WTC11 (cell line): ENCODE measurements at regions not wholly inside any gene's neighbourhood (a gene's known extent, or its start where the extent isn't known, plus 50 kb on each side); places are given as distances from the start of the nearest gene placed in this dataset.
"Not testable (repeated sequence)": the region's sequence is repeated elsewhere in the genome, so short reads cannot be mapped to it uniquely, and the experiment has no call there.

ENCODE experiments used
- ATAC-seq: fragments of 200-7000 bp; cut with Tn5 transposase; 2 replicates; pipeline ENCODE4 v1.10.0; 2021; ENCODE audit warnings: mild to moderate bottlenecking, moderate library complexity
- CTCF ChIA-PET: fragments of 300-600 bp; sonication (Branson Sonifier 250); formaldehyde crosslinking; loops from one replicate; lab custom pipeline; 2021; ENCODE audit warnings: antibody characterized with exemption; lab: Charles Lee
- POLR2A ChIA-PET: fragments of 350-600 bp; sonication (Branson Sonifier 250); formaldehyde crosslinking; loops from one replicate; lab custom pipeline; 2021; ENCODE audit warnings: antibody characterized with exemption; lab: Charles Lee
- DNase-seq: peaks from one replicate; pipeline ENCODE4 v3.0.0; 2021; ENCODE audit warnings: low spot score
- H3K27ac Mint-ChIP-seq: 2 replicates; pipeline ENCODE4 v1.8.0; 2021; ENCODE audit warnings: mixed read lengths
- H3K27me3 Mint-ChIP-seq: 2 replicates; pipeline ENCODE4 v1.8.0; 2021; ENCODE audit warnings: low read depth, mild to moderate bottlenecking, moderate library complexity, mixed read lengths
- H3K36me3 Mint-ChIP-seq: 2 replicates; pipeline ENCODE4 v1.8.0; 2021; ENCODE audit warnings: mixed read lengths
- H3K4me1 Mint-ChIP-seq: 2 replicates; pipeline ENCODE4 v1.8.0; 2022; ENCODE audit warnings: mixed read lengths
- H3K4me3 Mint-ChIP-seq: 2 replicates; pipeline ENCODE4 v1.8.0; 2021; ENCODE audit warnings: mild to moderate bottlenecking, moderate library complexity, mixed read lengths
- H3K9me3 Mint-ChIP-seq: 2 replicates; pipeline ENCODE4 v1.8.0; 2021; ENCODE audit warnings: mixed read lengths
- CREM ChIP-seq: sonication (generic); formaldehyde crosslinking; IDR thresholded peaks from 2 replicates; pipeline ENCODE4 v1.8.1; 2022; ENCODE audit warnings: mild to moderate bottlenecking, missing genetic modification reagents, moderate library complexity
- ELF4 ChIP-seq: sonication (generic); formaldehyde crosslinking; IDR thresholded peaks from 2 replicates; pipeline ENCODE4 v1.8.1; 2022; ENCODE audit warnings: low read depth, mild to moderate bottlenecking, moderate library complexity, missing genetic modification reagents
- GABPB1 ChIP-seq: sonication (generic); formaldehyde crosslinking; IDR thresholded peaks from 2 replicates; pipeline ENCODE4 v1.8.1; 2023; ENCODE audit warnings: mild to moderate bottlenecking, missing genetic modification reagents
- IRF2 ChIP-seq: sonication (generic); formaldehyde crosslinking; IDR thresholded peaks from 2 replicates; pipeline ENCODE4 v1.8.0; 2022; ENCODE audit warnings: low read depth, missing genetic modification reagents, borderline replicate concordance
- MXD4 ChIP-seq: fragments of 250-450 bp; sonication (Bioruptor Pico); IDR thresholded peaks from 2 replicates; pipeline ENCODE4 v1.8.0; 2021; ENCODE audit warnings: mild to moderate bottlenecking, moderate library complexity, borderline replicate concordance
- NFYB ChIP-seq: sonication (generic); formaldehyde crosslinking; conservative IDR thresholded peaks from 2 replicates; pipeline ENCODE4 v1.8.0; 2022; ENCODE audit warnings: low read depth, missing genetic modification reagents
- SMAD3 ChIP-seq: sonication (generic); formaldehyde crosslinking; IDR thresholded peaks from 2 replicates; pipeline ENCODE4 v1.8.0; 2022; ENCODE audit warnings: missing genetic modification reagents, mild to moderate bottlenecking, borderline replicate concordance
- ZNF138 ChIP-seq: sonication (generic); formaldehyde crosslinking; conservative IDR thresholded peaks from 2 replicates; pipeline ENCODE4 v1.8.1; 2022; ENCODE audit warnings: mild to moderate bottlenecking, moderate library complexity, missing genetic modification reagents
- ZNF263 ChIP-seq: sonication (generic); formaldehyde crosslinking; IDR thresholded peaks from 2 replicates; pipeline ENCODE4 v1.8.1; 2022; ENCODE audit warnings: low read depth, mild to moderate bottlenecking, moderate library complexity, missing genetic modification reagents
- ZNF396 ChIP-seq: fragments of 250-450 bp; sonication (Bioruptor Pico); IDR thresholded peaks from 2 replicates; pipeline ENCODE4 v1.8.0; 2021; ENCODE audit warnings: mild to moderate bottlenecking, moderate library complexity, borderline replicate concordance
- ZNF416 ChIP-seq: fragments of 250-450 bp; sonication (Bioruptor Pico); IDR thresholded peaks from 2 replicates; pipeline ENCODE4 v1.9.0; 2021; ENCODE audit warnings: mild to moderate bottlenecking, inconsistent platforms
- TF ChIP-seq, protein P1 (sequence below): sonication (generic); formaldehyde crosslinking; IDR thresholded peaks from 2 replicates; pipeline ENCODE4 v1.8.1; 2022; ENCODE audit warnings: low read depth, mild to moderate bottlenecking, moderate library complexity, missing genetic modification reagents, borderline replicate concordance
- TF ChIP-seq, protein P2 (sequence below): sonication (generic); formaldehyde crosslinking; conservative IDR thresholded peaks from 2 replicates; pipeline ENCODE4 v1.8.1; 2023; ENCODE audit warnings: mild to moderate bottlenecking, low read depth, missing genetic modification reagents, moderate library complexity
- TF ChIP-seq, protein P3 (sequence below): fragments of 250-450 bp; sonication (Bioruptor Pico); IDR thresholded peaks from 2 replicates; pipeline ENCODE4 v1.9.0; 2021; ENCODE audit warnings: mild to moderate bottlenecking

DNA sequence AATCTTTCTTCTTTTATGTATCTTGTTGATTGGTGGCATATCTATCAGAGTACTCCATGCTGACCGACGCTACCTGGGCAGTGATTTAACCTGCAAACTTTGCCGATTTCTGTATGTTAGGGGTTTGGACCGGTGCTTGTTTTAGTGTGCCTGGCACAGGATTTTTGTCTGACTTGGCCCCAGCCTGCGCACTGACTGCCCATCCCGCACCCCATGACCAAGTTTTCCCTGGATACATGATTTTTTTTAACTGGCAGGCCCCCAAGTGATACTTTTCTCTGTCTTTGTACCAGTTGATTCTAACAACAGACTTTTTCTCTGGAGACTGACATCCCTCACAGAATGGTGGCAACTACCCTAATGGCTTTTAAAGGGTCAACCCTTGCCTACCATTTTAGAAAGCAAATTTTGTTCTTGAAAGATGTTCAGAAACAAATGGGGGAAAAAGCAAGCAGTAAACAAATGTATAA, 69.0 kb upstream of the C1QTNF9B start:
- no peak for DNase-seq
- Mint-ChIP-seq H3K36me3 (no peaks in the 10 kb centered on the region), H3K4me1 (no peaks in the 10 kb centered on the region), H3K4me3 (no peak overlapping the region), H3K27ac (no peak overlapping the region), H3K27me3 (no peaks in the 10 kb centered on the region)
- POLR2A ChIA-PET: no interaction called here
- CTCF ChIA-PET: no interaction called here
- no peak for TF ChIP-seq MXD4 (CRISPR knock-in tag)
- TF ChIP-seq, all 79 proteins: peak for 0
- no peaks in the 10 kb centered on the region for H3K9me3 Mint-ChIP-seq
- ATAC-seq: no peak

- DNase-seq: no peak
- Mint-ChIP-seq H3K4me3 (no peak overlapping the region), H3K36me3 (no peaks in the 10 kb centered on the region), H3K27ac (no peak overlapping the region), H3K27me3 (no peaks in the 10 kb centered on the region), H3K4me1 (no peaks in the 10 kb centered on the region), H3K9me3 (no peaks in the 10 kb centered on the region)
- ATAC-seq: no peak
- TF ChIP-seq, protein P1, sequence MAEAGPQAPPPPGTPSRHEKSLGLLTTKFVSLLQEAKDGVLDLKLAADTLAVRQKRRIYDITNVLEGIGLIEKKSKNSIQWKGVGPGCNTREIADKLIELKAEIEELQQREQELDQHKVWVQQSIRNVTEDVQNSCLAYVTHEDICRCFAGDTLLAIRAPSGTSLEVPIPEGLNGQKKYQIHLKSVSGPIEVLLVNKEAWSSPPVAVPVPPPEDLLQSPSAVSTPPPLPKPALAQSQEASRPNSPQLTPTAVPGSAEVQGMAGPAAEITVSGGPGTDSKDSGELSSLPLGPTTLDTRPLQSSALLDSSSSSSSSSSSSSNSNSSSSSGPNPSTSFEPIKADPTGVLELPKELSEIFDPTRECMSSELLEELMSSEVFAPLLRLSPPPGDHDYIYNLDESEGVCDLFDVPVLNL (CRISPR knock-in tag): no peak
- TF ChIP-seq, protein P2, sequence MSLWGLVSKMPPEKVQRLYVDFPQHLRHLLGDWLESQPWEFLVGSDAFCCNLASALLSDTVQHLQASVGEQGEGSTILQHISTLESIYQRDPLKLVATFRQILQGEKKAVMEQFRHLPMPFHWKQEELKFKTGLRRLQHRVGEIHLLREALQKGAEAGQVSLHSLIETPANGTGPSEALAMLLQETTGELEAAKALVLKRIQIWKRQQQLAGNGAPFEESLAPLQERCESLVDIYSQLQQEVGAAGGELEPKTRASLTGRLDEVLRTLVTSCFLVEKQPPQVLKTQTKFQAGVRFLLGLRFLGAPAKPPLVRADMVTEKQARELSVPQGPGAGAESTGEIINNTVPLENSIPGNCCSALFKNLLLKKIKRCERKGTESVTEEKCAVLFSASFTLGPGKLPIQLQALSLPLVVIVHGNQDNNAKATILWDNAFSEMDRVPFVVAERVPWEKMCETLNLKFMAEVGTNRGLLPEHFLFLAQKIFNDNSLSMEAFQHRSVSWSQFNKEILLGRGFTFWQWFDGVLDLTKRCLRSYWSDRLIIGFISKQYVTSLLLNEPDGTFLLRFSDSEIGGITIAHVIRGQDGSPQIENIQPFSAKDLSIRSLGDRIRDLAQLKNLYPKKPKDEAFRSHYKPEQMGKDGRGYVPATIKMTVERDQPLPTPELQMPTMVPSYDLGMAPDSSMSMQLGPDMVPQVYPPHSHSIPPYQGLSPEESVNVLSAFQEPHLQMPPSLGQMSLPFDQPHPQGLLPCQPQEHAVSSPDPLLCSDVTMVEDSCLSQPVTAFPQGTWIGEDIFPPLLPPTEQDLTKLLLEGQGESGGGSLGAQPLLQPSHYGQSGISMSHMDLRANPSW (CRISPR knock-in tag): no peak
- TF ChIP-seq ZNF416 (CRISPR knock-in tag) (no peak), ZNF138 (CRISPR knock-in tag) (no peak), MXD4 (CRISPR knock-in tag) (no peak), IRF2 (CRISPR knock-in tag) (no peak), CREM (CRISPR knock-in tag) (no peak), ZNF396 (CRISPR knock-in tag) (no peak), SMAD3 (CRISPR knock-in tag) (no peak), ELF4 (CRISPR knock-in tag) (no peak), GABPB1 (CRISPR knock-in tag) (no peak), NFYB (CRISPR knock-in tag) (no peak), ZNF263 (no peak)
- TF ChIP-seq, protein P3, sequence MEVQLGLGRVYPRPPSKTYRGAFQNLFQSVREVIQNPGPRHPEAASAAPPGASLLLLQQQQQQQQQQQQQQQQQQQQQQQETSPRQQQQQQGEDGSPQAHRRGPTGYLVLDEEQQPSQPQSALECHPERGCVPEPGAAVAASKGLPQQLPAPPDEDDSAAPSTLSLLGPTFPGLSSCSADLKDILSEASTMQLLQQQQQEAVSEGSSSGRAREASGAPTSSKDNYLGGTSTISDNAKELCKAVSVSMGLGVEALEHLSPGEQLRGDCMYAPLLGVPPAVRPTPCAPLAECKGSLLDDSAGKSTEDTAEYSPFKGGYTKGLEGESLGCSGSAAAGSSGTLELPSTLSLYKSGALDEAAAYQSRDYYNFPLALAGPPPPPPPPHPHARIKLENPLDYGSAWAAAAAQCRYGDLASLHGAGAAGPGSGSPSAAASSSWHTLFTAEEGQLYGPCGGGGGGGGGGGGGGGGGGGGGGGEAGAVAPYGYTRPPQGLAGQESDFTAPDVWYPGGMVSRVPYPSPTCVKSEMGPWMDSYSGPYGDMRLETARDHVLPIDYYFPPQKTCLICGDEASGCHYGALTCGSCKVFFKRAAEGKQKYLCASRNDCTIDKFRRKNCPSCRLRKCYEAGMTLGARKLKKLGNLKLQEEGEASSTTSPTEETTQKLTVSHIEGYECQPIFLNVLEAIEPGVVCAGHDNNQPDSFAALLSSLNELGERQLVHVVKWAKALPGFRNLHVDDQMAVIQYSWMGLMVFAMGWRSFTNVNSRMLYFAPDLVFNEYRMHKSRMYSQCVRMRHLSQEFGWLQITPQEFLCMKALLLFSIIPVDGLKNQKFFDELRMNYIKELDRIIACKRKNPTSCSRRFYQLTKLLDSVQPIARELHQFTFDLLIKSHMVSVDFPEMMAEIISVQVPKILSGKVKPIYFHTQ (CRISPR knock-in tag): no peak
- ChIA-PET POLR2A (no interaction called here), CTCF (no interaction called here)
Observed at GRCh38 chr13:23966691-23967615, 69.7 kb upstream of the C1QTNF9B start.

GRCh38 chr13:23967792-23968191, 70.5 kb upstream of the C1QTNF9B start:
- H3K4me1 Mint-ChIP-seq, DNase-seq, H3K27ac Mint-ChIP-seq, H3K27me3 Mint-ChIP-seq, H3K36me3 Mint-ChIP-seq, H3K4me3 Mint-ChIP-seq, ATAC-seq, POLR2A ChIA-PET, H3K9me3 Mint-ChIP-seq, CTCF ChIA-PET: not testable (repeated sequence)
